IPS-15b (cell line): ENCODE measurements at regions not wholly inside any gene's neighbourhood (a gene's known extent, or its start where the extent isn't known, plus 50 kb on each side); places are given as distances from the start of the nearest gene placed in this dataset.

Source experiments
- H3K27me3 ChIP-seq: one replicate; pipeline ENCODE4 v1.6.1; 2013; ENCODE audit warnings: low read length; ENCODE audit not compliant: control insufficient read depth, insufficient read depth
- H3K36me3 ChIP-seq: one replicate; pipeline ENCODE4 v1.6.1; 2013; ENCODE audit warnings: low read length; ENCODE audit not compliant: control insufficient read depth, insufficient read depth
- H3K4me1 ChIP-seq: one replicate; pipeline ENCODE4 v1.6.1; 2013; ENCODE audit warnings: mild to moderate bottlenecking, low read length; ENCODE audit not compliant: control insufficient read depth, insufficient read depth
- H3K4me3 ChIP-seq: one replicate; pipeline ENCODE4 v1.5.1; 2013; ENCODE audit warnings: low read depth, low read length
- H3K9ac ChIP-seq: one replicate; pipeline ENCODE4 v1.6.1; 2013; ENCODE audit warnings: low read depth, mild to moderate bottlenecking, low read length
- H3K9me3 ChIP-seq: one replicate; pipeline ENCODE4 v1.6.1; 2013; ENCODE audit warnings: mild to moderate bottlenecking, low read length; ENCODE audit not compliant: control insufficient read depth, insufficient read depth

DNA sequence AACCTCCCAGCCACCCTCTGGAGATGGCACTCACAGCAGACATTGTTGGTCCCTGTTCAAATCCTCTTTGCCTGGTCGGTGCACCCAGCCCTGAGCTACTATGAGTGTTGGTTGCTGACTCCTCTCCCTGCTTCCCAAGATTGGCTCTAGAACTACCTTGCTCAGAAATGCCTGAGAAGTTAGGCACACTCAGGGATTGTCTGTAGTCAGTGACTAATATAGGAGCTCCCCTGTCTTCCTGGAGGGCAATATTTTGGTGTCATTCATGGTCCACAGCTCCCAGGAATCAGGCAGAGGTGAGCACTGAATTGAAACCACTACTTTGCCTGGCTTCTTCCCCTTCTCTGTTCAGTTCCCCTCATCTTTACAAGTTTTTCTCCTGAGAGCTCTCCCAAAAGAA is 325.9 kb downstream of the MIAT start:
- peaks cover 4% of the 10 kb centered on the region for H3K27me3 ChIP-seq
- H3K9ac ChIP-seq: no peak overlapping the region
- no peaks in the 10 kb centered on the region for H3K9me3 ChIP-seq
- no peak overlapping the region for H3K4me3 ChIP-seq
- H3K36me3 ChIP-seq: no peaks in the 10 kb centered on the region
- H3K4me1 ChIP-seq: peaks cover 10% of the 10 kb centered on the region

- Histone ChIP-seq H3K4me3 (no peak overlapping the region), H3K4me1 (peaks cover 10% of the 10 kb centered on the region), H3K27me3 (peaks cover 4% of the 10 kb centered on the region)
Measured at GRCh38 chr22:26985206-26985605, 327.8 kb downstream of the MIAT start.

DNA sequence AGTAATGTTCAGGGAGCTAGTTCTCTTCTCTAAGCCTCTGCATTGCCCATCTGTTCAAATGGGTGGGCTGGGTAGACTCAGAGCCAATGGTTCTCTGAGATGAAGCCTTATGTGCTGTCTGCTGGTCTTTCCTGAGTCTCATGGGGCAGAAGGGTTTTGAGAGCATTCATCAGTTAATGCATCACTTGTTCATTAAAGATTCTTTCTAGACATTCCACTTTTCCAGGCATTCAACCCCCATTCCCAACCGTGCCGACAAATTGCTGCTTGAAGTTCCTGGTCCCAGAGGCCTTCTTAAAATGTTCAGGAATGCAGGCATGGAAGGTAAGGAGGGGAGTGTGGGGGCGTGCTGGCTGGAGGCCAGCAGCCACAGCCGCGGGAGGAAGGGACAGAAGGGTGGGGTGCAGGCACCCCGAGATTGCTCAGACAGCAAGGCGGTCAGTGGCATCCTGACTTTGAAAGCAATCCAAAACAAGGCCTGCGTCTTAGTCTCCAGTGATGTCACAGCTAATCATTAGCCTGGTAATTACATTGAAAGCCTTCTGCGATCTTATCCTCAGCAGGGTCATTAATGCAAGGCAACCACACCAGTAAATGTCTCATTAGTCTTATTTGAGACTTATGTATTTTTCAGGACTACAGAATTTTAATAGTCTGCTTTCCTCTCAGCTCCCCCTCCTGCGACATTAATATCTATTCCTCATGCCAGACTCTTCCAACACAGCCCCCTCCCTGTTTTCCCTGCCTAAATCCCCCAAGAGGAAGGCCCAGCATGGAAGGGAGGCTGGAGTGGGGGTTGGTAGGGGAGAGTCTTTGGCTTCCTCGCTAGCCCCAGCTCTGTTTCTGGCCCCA is 328.8 kb downstream of the MIAT start:
- no peak overlapping the region for H3K9ac ChIP-seq
- H3K4me3 ChIP-seq: no peak overlapping the region
- H3K4me1 ChIP-seq: peaks cover 10% of the 10 kb centered on the region
- no peaks in the 10 kb centered on the region for H3K9me3 ChIP-seq
- peaks cover 4% of the 10 kb centered on the region for H3K27me3 ChIP-seq
- no peaks in the 10 kb centered on the region for H3K36me3 ChIP-seq

More at GRCh38 chr22:26985206-26985605, 327.8 kb downstream of the MIAT start:
- H3K9me3 ChIP-seq: no peaks in the 10 kb centered on the region
- H3K9ac ChIP-seq: no peak overlapping the region
- no peaks in the 10 kb centered on the region for H3K36me3 ChIP-seq

DNA sequence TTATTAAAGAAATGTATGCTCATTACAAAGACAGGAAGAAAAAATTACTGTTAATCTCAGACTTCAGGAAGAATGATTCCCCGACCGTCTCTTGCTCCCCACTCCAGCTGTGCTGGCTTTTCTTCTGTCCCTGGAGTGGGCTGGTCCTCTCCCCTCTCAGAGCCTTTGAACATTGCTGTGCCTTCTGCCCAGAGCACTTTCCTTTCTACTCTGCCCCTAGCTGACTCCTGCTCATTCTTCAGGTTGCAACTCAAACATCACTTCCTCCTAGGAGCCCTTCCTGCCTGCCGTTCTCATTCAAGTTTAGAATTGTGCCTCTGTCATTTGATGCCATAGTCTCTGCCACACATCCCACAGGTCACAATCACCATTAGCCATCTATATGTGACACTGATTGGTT is 329.5 kb downstream of the MIAT start:
- Histone ChIP-seq H3K9ac (no peak overlapping the region), H3K27me3 (peaks cover 4% of the 10 kb centered on the region), H3K9me3 (no peaks in the 10 kb centered on the region), H3K4me1 (peaks cover 10% of the 10 kb centered on the region), H3K36me3 (no peaks in the 10 kb centered on the region), H3K4me3 (no peak overlapping the region)

DNA sequence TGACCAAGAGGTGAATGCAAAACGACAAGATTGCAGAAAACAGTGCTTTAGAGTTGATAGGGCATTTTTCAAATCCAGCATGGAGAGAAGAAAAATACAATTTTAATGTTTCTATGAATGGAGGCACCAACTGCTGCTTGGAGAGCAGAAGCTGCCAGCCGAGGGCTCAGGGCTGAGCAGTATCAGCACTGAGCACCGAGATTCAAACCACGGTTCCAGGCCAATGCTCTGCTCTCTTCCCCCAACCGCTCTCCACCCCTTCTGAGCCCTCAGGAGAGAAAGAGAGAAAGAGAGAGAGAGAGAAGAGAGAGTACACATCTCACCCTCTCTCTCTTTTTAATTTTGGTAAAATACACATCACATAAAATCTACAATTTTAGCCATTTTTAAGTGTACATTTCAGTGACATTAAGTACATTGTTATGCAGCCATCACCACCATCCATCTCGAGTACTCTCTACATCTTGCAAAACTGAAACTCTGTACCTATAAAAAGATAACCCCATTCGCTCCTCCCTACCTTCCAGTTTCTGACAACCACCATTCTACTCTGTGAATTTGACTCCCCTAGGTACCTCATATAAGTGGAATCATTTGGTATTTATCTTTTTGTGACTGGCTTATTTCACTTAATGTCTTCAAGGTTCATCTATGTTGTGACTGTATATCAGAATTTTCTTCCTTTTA is 333.3 kb downstream of the MIAT start:
- Histone ChIP-seq H3K9me3 (no peaks in the 10 kb centered on the region), H3K36me3 (no peaks in the 10 kb centered on the region), H3K9ac (no peak overlapping the region), H3K27me3 (peaks cover 2% of the 10 kb centered on the region), H3K4me3 (no peak overlapping the region), H3K4me1 (peaks cover 10% of the 10 kb centered on the region)

- Histone ChIP-seq H3K9me3 (no peaks in the 10 kb centered on the region), H3K4me3 (no peak overlapping the region), H3K9ac (no peak overlapping the region), H3K36me3 (no peaks in the 10 kb centered on the region), H3K4me1 (no peaks in the 10 kb centered on the region), H3K27me3 (no peaks in the 10 kb centered on the region)
Measured at GRCh38 chr22:26992556-26992955, 335.2 kb downstream of the MIAT start.

DNA sequence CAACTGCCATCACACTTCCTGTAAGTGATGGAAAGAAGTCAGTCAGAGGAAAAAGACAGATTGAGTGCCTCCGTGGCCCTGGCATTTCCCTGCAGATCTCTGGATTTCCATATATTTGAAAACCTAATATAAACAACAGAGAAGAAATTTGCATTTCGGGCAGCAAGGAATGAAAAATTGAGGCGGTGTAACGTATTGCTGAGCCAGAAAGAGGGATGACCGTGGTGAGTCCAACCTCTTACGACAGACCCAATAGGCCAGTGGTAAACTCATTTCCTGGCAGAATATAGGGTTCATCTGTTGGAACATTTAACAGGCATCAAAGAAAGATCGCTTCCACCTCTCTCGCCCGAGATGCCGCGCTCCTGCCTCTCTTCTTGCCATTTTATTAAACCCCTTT is 336.5 kb downstream of the MIAT start:
- Histone ChIP-seq H3K27me3 (no peaks in the 10 kb centered on the region), H3K4me1 (no peaks in the 10 kb centered on the region), H3K9ac (no peak overlapping the region), H3K9me3 (no peaks in the 10 kb centered on the region), H3K4me3 (no peak overlapping the region), H3K36me3 (no peaks in the 10 kb centered on the region)

DNA sequence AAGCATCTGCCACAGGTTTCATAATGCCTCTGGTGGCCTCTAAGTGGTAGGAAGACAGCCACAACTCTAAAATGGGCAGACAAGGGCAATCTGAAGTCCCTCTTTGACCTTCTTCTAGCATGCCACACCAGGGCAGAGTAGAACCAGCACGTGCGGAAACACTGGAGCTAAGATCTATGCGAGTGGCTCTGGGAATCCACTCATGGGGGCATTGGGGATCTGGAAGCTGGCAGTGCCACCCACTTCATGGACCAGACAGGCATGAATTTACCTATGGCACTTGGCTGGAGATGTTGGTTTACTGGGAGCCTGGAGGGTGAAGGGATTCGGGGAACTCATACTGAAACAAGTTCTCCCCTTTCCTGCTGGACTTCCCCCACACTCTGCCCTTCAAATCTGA is 337.4 kb downstream of the MIAT start:
- Histone ChIP-seq H3K9ac (no peak overlapping the region), H3K4me1 (no peaks in the 10 kb centered on the region), H3K9me3 (no peaks in the 10 kb centered on the region), H3K36me3 (no peaks in the 10 kb centered on the region), H3K27me3 (no peaks in the 10 kb centered on the region), H3K4me3 (no peak overlapping the region)

DNA sequence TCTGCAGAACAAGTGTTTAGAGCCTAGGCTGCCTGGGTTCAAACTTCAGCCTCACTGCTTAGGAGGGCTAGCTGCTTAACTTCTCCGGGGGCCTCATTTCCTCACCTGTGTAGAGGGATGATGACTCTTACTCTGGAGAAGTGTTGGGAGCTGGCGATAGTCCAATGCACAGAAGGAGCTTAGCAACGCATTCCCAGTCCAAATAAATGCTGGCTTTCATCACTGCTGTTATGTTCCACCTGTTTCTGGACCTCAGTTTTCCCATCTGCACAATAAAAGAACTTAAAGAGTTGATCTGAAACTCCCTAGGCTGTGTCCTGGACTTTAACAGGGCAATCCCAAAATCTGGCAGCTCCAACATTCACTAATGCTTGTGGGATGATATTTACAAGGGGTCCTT is 337.8 kb downstream of the MIAT start:
- Histone ChIP-seq H3K4me3 (no peak overlapping the region), H3K4me1 (no peaks in the 10 kb centered on the region), H3K36me3 (no peaks in the 10 kb centered on the region), H3K9ac (no peak overlapping the region), H3K27me3 (no peaks in the 10 kb centered on the region), H3K9me3 (no peaks in the 10 kb centered on the region)

GRCh38 chr22:26996154-26996553 is 338.8 kb downstream of the MIAT start:
- Histone ChIP-seq H3K4me1 (no peaks in the 10 kb centered on the region), H3K4me3 (no peak overlapping the region), H3K27me3 (no peaks in the 10 kb centered on the region), H3K36me3 (no peaks in the 10 kb centered on the region), H3K9ac (no peak overlapping the region), H3K9me3 (no peaks in the 10 kb centered on the region)

DNA sequence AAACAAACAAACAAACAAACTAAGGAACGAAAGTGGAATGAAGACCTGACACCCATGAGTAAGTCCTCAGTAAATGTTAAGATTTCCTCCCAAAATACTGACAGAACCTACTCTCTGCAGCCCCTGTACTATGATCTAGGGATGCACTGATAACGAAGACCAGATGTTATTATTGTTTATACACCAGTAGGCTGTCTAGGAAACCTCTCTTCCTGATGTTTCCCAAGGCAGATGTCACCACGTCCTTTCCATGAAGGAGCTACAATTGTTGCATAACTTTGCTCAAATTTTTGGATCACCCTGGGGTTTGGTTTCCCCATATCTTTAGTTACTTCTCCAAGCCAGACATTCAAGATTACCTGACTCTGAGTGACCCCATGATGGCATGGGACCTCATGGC is 340.7 kb downstream of the MIAT start:
- no peak overlapping the region for H3K9ac ChIP-seq
- no peaks in the 10 kb centered on the region for H3K9me3 ChIP-seq
- H3K27me3 ChIP-seq: no peaks in the 10 kb centered on the region
- no peaks in the 10 kb centered on the region for H3K36me3 ChIP-seq
- H3K4me1 ChIP-seq: peaks cover 6% of the 10 kb centered on the region
- no peak overlapping the region for H3K4me3 ChIP-seq

GRCh38 chr22:26998716-26999115 is 341.3 kb downstream of the MIAT start:
- no peaks in the 10 kb centered on the region for H3K9me3 ChIP-seq
- no peaks in the 10 kb centered on the region for H3K27me3 ChIP-seq
- H3K36me3 ChIP-seq: no peaks in the 10 kb centered on the region
- H3K9ac ChIP-seq: no peak overlapping the region
- H3K4me1 ChIP-seq: peaks cover 7% of the 10 kb centered on the region
- no peak overlapping the region for H3K4me3 ChIP-seq
